Ascending aorta (tissue), 2 donors: ENCODE measurements at regions not wholly inside any gene's neighbourhood (a gene's known extent, or its start where the extent isn't known, plus 50 kb on each side); places are given as distances from the start of the nearest gene placed in this dataset.

Experiments
- DNase-seq, 2 donors: peaks; one replicate each; pipeline ENCODE4 v3.0.0-alpha.2; 2019; ENCODE audit warnings: low spot score in 2 of 2
- H3K27ac ChIP-seq, 2 donors: fragments of 200-600 bp; sonication (generic); one replicate each; pipeline ENCODE4 v1.5.1; 2016 to 2017; ENCODE audit warnings: mild to moderate bottlenecking in 1 of 2
- H3K27me3 ChIP-seq: fragments of 200-600 bp; sonication (generic); one replicate; pipeline ENCODE4 v1.5.1; 2017
- H3K36me3 ChIP-seq, 2 donors: fragments of 200-600 bp; sonication (generic); one replicate each; pipeline ENCODE4 v1.5.1; 2016
- H3K4me1 ChIP-seq, 2 donors: fragments of 200-600 bp; sonication (generic); one replicate each; pipeline ENCODE4 v1.5.1; 2016 to 2017; ENCODE audit warnings: mild to moderate bottlenecking in 1 of 2
- H3K4me3 ChIP-seq, 2 donors: fragments of 200-600 bp; sonication (generic); one replicate each; pipeline ENCODE4 v1.5.1; 2016 to 2017; ENCODE audit warnings: mild to moderate bottlenecking in 1 of 2
- H3K9me3 ChIP-seq, 2 donors: fragments of 200-600 bp; sonication (generic); one replicate each; pipeline ENCODE4 v1.5.1; 2016
- CTCF ChIP-seq, 3 experiments: fragments of 200-600 bp in 2 of 3; fragments of 450-650 bp in 1 of 3; sonication (generic) in 2 of 3; IDR thresholded peaks; one replicate each; pipeline ENCODE4 v1.5.1; 2016 to 2019; ENCODE audit warnings: antibody characterized with exemption in 3 of 3, mild to moderate bottlenecking in 1 of 3, moderate library complexity in 1 of 3
- intact Hi-C: fragments of 100-400 bp; cut with DNase I; formaldehyde crosslinking; loops from one replicate; pipeline ENCODE4 v1.15.1; 2023

DNA sequence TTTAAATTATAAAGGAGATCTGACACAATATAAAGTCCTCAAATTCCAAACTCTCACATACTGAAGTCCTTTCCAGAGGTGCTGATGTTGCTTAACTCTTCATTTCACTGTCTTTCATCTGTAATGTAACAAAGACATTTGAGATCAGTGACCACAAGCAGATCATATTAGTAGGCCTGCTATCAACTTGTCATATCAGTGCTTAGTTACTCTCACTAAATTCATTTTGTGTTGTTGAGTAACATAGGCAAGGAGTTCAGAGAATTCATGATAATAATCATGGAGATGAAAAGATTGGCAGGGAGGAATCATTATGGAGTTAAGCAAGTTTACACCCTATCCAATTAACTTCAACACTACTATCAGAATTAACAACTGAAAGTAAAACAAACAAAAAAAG is 571.0 kb upstream of the ARRDC3 start:
- Histone ChIP-seq H3K27ac (no peak overlapping the region), H3K9me3 (no peaks in the 10 kb centered on the region), H3K27me3 (no peaks in the 10 kb centered on the region), H3K4me3 (no peak overlapping the region), H3K36me3 (no peaks in the 10 kb centered on the region), H3K4me1 (no peaks in the 10 kb centered on the region)
- no peak for DNase-seq
- no peak for TF ChIP-seq CTCF (IDR thresholded peaks at IDR 0.05)
- intact Hi-C loops: no loop called here

DNA sequence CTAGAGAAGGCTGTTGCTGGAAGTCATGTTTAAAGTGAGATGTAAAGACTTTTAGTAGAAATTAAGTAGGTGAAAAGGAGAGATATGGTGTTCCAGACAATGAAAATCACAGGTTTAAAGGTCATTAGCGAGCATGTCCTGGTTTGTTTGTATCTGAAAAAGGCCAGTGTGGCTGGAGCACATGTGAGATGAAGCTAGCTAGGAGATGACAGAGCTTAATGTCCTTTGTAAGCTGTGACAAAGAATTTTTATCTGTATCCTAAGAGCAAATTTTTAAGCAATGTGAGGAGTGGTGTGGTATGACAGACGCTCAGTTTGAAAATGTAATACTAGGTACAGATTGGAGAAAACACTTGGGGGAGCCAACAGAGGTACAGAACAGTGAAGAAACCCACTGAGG is 567.2 kb upstream of the ARRDC3 start:
- Histone ChIP-seq H3K4me1 (no peaks in the 10 kb centered on the region), H3K36me3 (no peaks in the 10 kb centered on the region), H3K27me3 (no peaks in the 10 kb centered on the region), H3K27ac (no peak overlapping the region), H3K4me3 (no peak overlapping the region), H3K9me3 (no peaks in the 10 kb centered on the region)
- intact Hi-C loops: no loop called here
- TF ChIP-seq CTCF (IDR thresholded peaks at IDR 0.05): no peak
- DNase-seq: no peak

DNA sequence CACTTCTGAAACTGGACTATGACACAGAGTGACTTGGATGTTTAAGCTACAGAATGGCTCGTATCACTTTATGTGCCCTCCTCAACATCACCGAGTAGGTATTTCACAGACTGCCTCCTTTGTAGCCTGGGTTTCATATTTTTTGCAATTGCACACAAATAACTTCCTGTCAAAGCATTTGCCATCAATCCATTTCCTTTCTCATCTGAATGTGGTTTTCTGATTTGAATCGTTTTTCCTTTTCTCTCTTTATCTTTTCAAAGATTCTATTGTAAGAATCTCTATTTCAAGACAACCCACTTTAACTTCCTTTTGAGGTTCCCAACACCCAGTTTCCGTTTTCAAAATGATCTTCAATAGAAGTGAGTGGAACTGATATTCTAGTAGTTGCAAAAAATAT is 563.8 kb upstream of the ARRDC3 start:
- H3K4me1 ChIP-seq: no peaks in the 10 kb centered on the region
- no peaks in the 10 kb centered on the region for H3K27me3 ChIP-seq
- no peaks in the 10 kb centered on the region for H3K9me3 ChIP-seq
- intact Hi-C loops: no loop called here
- no peak overlapping the region for H3K4me3 ChIP-seq
- TF ChIP-seq CTCF (IDR thresholded peaks at IDR 0.05): no peak
- H3K27ac ChIP-seq: no peak overlapping the region
- no peak for DNase-seq
- no peaks in the 10 kb centered on the region for H3K36me3 ChIP-seq

- Histone ChIP-seq H3K9me3 (no peaks in the 10 kb centered on the region), H3K27ac (no peak overlapping the region), H3K27me3 (no peaks in the 10 kb centered on the region), H3K4me3 (no peak overlapping the region), H3K36me3 (no peaks in the 10 kb centered on the region), H3K4me1 (no peaks in the 10 kb centered on the region)
- TF ChIP-seq CTCF (IDR thresholded peaks at IDR 0.05): no peak
- no peak for DNase-seq
- intact Hi-C loops: no loop called here
These were observed 558.5 kb upstream of the ARRDC3 start for GRCh38 chr5:91941588-91941987.

DNA sequence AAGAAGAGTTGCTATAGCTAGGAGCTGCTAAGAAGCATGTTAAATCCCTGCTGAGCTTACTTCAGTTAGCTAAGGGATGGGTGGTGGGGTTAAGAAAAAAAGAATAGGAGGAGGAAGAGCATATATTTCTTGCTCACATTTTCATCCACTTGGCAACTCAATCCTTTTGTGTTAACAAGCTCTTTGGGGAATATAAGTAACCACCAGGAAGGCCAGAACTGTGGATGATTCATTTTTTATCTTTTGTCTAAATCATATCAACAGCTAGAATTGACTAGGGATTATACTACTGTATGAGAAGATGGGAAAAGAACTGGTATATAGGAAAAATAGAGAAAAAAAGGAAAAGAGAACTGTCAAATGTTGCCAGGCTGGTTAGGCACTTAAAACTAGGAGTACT is 555.3 kb upstream of the ARRDC3 start:
- intact Hi-C loops: no loop called here
- TF ChIP-seq CTCF (IDR thresholded peaks at IDR 0.05): no peak
- Histone ChIP-seq H3K27ac (no peak overlapping the region), H3K27me3 (no peaks in the 10 kb centered on the region), H3K4me1 (no peaks in the 10 kb centered on the region), H3K4me3 (no peak overlapping the region), H3K9me3 (no peaks in the 10 kb centered on the region), H3K36me3 (no peaks in the 10 kb centered on the region)
- no peak for DNase-seq

DNA sequence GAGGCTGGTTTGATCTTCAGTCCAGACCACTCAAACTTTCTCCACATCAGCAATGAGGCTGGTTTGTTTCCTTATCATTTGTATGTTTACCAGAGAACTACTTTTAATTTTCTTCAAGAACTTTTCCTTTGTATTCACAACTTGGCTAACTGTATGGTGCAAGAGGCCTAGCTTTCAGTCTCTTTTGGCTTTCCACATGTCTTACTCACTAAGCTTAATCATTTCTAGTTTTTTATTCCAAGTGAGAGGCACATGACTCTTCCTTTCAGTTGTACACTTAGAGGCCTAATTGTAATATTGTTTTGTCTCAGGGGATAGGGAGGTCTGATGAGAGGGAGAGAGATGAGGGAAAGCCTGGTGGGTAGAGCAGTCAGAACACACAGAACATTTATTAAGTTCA is 554.0 kb upstream of the ARRDC3 start:
- H3K9me3 ChIP-seq: no peaks in the 10 kb centered on the region
- no peak for TF ChIP-seq CTCF (IDR thresholded peaks at IDR 0.05)
- H3K4me3 ChIP-seq: no peak overlapping the region
- H3K27ac ChIP-seq: no peak overlapping the region
- H3K27me3 ChIP-seq: no peaks in the 10 kb centered on the region
- no peaks in the 10 kb centered on the region for H3K36me3 ChIP-seq
- H3K4me1 ChIP-seq: no peaks in the 10 kb centered on the region
- intact Hi-C loops: no loop called here
- no peak for DNase-seq
